AG04450 (cell line): ENCODE measurements at regions not wholly inside any gene's neighbourhood (a gene's known extent, or its start where the extent isn't known, plus 50 kb on each side); places are given as distances from the start of the nearest gene placed in this dataset.

Experiments
- CTCF ChIA-PET: fragments of 300-600, 350-600 bp; formaldehyde crosslinking; extraction: SDS; loops from one replicate; lab custom pipeline; 2022; ENCODE audit warnings: antibody characterized with exemption, inconsistent platforms; lab: Charles Lee
- POLR2A ChIA-PET: fragments of 350-600 bp; formaldehyde crosslinking; extraction: SDS; loops from one replicate; lab custom pipeline; 2021; ENCODE audit warnings: antibody characterized with exemption, inconsistent platforms; lab: Yijun Ruan, JAX
- DNase-seq: peaks from one replicate; pipeline ENCODE4 v3.0.0-alpha.2; 2011; ENCODE audit warnings: low read depth, low spot score
- H3K27ac ChIP-seq: one replicate; pipeline ENCODE4 v1.5.1; 2012; ENCODE audit warnings: low read depth, low read length, control low read depth
- H3K27me3 ChIP-seq: one replicate; pipeline ENCODE4 v1.6.0; 2012; ENCODE audit warnings: low read length; ENCODE audit not compliant: control insufficient read depth, insufficient read depth
- H3K4me3 ChIP-seq: 2 replicates; pipeline ENCODE4 v1.5.1; 2011; ENCODE audit warnings: mild to moderate bottlenecking, low read depth, low read length, control low read depth
- H3K9me3 ChIP-seq: 2 replicates; pipeline ENCODE4 v1.5.1; 2012; ENCODE audit warnings: low read length; ENCODE audit not compliant: control insufficient read depth, insufficient read depth
- TF ChIP-seq, protein P1 (sequence below): IDR thresholded peaks from 2 replicates; pipeline ENCODE4 v1.5.1; 2011; ENCODE audit warnings: low read depth, low read length, control low read depth, inconsistent platforms

DNA sequence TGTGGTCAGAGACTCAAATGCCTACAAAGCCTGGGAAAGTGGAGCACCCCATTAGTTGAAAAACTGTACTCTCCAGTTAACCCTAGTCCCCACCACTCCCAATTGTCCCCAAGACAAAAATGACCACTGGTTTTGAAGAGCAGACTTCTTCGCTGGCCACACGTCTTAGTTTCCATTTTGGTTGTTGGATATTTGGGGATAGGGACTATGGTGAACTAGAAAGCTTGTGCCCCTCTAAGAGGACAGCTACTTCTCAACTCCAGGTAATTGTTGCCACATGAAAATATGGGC, 109.4 kb upstream of the SPRY4 start:
- TF ChIP-seq, protein P1, sequence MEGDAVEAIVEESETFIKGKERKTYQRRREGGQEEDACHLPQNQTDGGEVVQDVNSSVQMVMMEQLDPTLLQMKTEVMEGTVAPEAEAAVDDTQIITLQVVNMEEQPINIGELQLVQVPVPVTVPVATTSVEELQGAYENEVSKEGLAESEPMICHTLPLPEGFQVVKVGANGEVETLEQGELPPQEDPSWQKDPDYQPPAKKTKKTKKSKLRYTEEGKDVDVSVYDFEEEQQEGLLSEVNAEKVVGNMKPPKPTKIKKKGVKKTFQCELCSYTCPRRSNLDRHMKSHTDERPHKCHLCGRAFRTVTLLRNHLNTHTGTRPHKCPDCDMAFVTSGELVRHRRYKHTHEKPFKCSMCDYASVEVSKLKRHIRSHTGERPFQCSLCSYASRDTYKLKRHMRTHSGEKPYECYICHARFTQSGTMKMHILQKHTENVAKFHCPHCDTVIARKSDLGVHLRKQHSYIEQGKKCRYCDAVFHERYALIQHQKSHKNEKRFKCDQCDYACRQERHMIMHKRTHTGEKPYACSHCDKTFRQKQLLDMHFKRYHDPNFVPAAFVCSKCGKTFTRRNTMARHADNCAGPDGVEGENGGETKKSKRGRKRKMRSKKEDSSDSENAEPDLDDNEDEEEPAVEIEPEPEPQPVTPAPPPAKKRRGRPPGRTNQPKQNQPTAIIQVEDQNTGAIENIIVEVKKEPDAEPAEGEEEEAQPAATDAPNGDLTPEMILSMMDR = no peak
- POLR2A ChIA-PET = no interaction called here
- no peaks in the 10 kb centered on the region for H3K27me3 ChIP-seq
- CTCF ChIA-PET = no interaction called here
- DNase-seq = no peak
- no peak overlapping the region for H3K27ac ChIP-seq
- no peak overlapping the region for H3K4me3 ChIP-seq
- H3K9me3 ChIP-seq = no peaks in the 10 kb centered on the region

- no peak overlapping the region for H3K4me3 ChIP-seq
- CTCF ChIA-PET = no interaction called here
- DNase-seq = no peak
- H3K9me3 ChIP-seq = no peaks in the 10 kb centered on the region
- H3K27me3 ChIP-seq = no peaks in the 10 kb centered on the region
- H3K27ac ChIP-seq = no peak overlapping the region
- TF ChIP-seq, protein P1 = no peak
- POLR2A ChIA-PET = no interaction called here
Measured at GRCh38 chr5:142433526-142434321, 108.9 kb upstream of the SPRY4 start.

GRCh38 chr5:142432961-142433360, 108.1 kb upstream of the SPRY4 start:
- Histone ChIP-seq H3K27me3 (no peaks in the 10 kb centered on the region), H3K27ac (no peak overlapping the region), H3K4me3 (no peak overlapping the region), H3K9me3 (no peaks in the 10 kb centered on the region)
- no peak for DNase-seq
- CTCF ChIA-PET = no interaction called here
- TF ChIP-seq, protein P1 = no peak
- POLR2A ChIA-PET = no interaction called here

GRCh38 chr5:142432369-142432863, 107.6 kb upstream of the SPRY4 start:
- no peak for DNase-seq
- TF ChIP-seq, protein P1 = no peak
- ChIA-PET POLR2A (no interaction called here), CTCF (no interaction called here)
- Histone ChIP-seq H3K27me3 (no peaks in the 10 kb centered on the region), H3K9me3 (no peaks in the 10 kb centered on the region), H3K4me3 (no peak overlapping the region), H3K27ac (no peak overlapping the region)

DNA sequence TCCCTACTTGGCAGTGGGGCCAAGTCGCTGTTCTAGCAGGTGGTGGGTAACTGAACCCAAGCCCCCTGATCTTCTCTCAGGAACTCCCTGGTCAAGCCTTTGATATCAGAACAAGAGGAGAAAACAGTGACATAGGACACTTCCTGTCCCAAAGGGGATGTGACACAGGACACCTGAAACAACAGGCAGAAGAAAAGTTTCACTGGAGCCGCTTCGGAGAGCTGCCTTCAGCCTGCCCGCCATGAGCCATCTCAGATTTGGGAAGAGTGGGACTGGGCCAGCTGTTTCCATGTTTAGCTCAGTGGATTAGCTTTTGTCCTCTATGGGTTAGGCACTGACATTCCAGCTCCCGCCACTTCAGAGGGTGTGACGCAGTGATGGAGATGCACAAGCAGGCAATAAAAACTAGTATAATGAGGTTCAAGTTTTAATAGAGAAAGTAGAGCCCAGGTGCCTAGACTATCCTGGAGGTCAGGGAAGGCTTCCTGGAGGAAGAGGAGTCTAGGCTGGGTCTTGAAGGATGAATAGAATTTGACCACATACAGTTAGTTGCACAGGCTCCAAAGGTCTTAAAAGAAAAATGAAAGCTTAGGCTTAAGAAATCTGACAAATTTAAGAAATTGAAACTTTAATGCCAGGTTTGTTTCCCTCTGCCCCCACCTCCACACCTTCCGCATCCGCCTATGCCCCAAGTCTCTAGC, 104.1 kb upstream of the SPRY4 start:
- TF ChIP-seq, protein P1 = no peak
- Histone ChIP-seq H3K4me3 (no peak overlapping the region), H3K27me3 (no peaks in the 10 kb centered on the region), H3K9me3 (no peaks in the 10 kb centered on the region), H3K27ac (no peak overlapping the region)
- DNase-seq = no peak
- ChIA-PET CTCF (no interaction called here), POLR2A (no interaction called here)
